Omental fat pad (tissue), 3 donors: ENCODE measurements at regions not wholly inside any gene's neighbourhood (a gene's known extent, or its start where the extent isn't known, plus 50 kb on each side); places are given as distances from the start of the nearest gene placed in this dataset.

Experiments used
- ATAC-seq: fragments of 150-250 bp; one replicate; pipeline ENCODE4 v1.9.1; 2016; ENCODE audit warnings: mild to moderate bottlenecking, moderate library complexity; ENCODE audit not compliant: low FRiP score
- DNase-seq: peaks from one replicate; pipeline ENCODE4 v3.0.0-alpha.2; 2019; ENCODE audit warnings: low spot score
- CTCF ChIP-seq, 3 donors: fragments of 450-650 bp; IDR thresholded peaks; one replicate each; pipeline ENCODE4 v1.5.1; 2016 to 2017; ENCODE audit warnings: antibody characterized with exemption in 3 of 3, mild to moderate bottlenecking in 3 of 3, moderate library complexity in 2 of 3

- ATAC-seq, result no peak
- no peak for TF ChIP-seq CTCF (IDR thresholded peaks at IDR 0.05)
- no peak for DNase-seq
These were observed 403.3 kb upstream of the FANCL start for GRCh38 chr2:58644451-58644850.

GRCh38 chr2:58641001-58641400, 399.9 kb upstream of the FANCL start:
- no peak for DNase-seq
- no peak for ATAC-seq

GRCh38 chr2:58640042-58640441, 398.9 kb upstream of the FANCL start:
- no peak for DNase-seq
- no peak for ATAC-seq
- TF ChIP-seq CTCF (IDR thresholded peaks at IDR 0.05), result no peak

More at GRCh38 chr2:58641001-58641400, 399.9 kb upstream of the FANCL start:
- no peak for TF ChIP-seq CTCF (IDR thresholded peaks at IDR 0.05)

GRCh38 chr2:58638256-58638805, 397.2 kb upstream of the FANCL start:
- no peak for TF ChIP-seq CTCF (IDR thresholded peaks at IDR 0.05)
- no peak for ATAC-seq
- no peak for DNase-seq

GRCh38 chr2:58636872-58637271, 395.7 kb upstream of the FANCL start:
- no peak for DNase-seq
- ATAC-seq, result no peak
- TF ChIP-seq CTCF (IDR thresholded peaks at IDR 0.05), result no peak

GRCh38 chr2:58635801-58636375, 394.8 kb upstream of the FANCL start:
- no peak for DNase-seq
- no peak for ATAC-seq
- no peak for TF ChIP-seq CTCF (IDR thresholded peaks at IDR 0.05)

- no peak for TF ChIP-seq CTCF (IDR thresholded peaks at IDR 0.05)
- ATAC-seq, result no peak
- DNase-seq, result no peak
These were observed 393.7 kb upstream of the FANCL start for GRCh38 chr2:58634653-58635370.
